Prostate gland (tissue), 2 donors: ENCODE measurements at regions not wholly inside any gene's neighbourhood (a gene's known extent, or its start where the extent isn't known, plus 50 kb on each side); places are given as distances from the start of the nearest gene placed in this dataset.

Experiments
- POLR2A ChIP-seq: fragments of 450-650 bp; IDR thresholded peaks from one replicate; pipeline ENCODE4 v1.6.1; 2016; ENCODE audit warnings: antibody characterized with exemption, mild to moderate bottlenecking
- POLR2AphosphoS5 ChIP-seq: sonication (generic); formaldehyde crosslinking; IDR thresholded peaks from one replicate; pipeline ENCODE4 v1.6.1; 2017; ENCODE audit warnings: antibody characterized with exemption
- TF ChIP-seq, protein P1 (sequence below), 4 experiments: fragments of 200-600 bp in 2 of 4; fragments of 450-650 bp in 2 of 4; sonication (generic) in 2 of 4; IDR thresholded peaks; 1 replicate in 3 of 4; 2 replicates in 1 of 4; pipeline ENCODE4 v1.5.1; 2016 to 2019; ENCODE audit warnings: antibody characterized with exemption in 4 of 4, mild to moderate bottlenecking in 2 of 4, moderate library complexity in 2 of 4

DNA sequence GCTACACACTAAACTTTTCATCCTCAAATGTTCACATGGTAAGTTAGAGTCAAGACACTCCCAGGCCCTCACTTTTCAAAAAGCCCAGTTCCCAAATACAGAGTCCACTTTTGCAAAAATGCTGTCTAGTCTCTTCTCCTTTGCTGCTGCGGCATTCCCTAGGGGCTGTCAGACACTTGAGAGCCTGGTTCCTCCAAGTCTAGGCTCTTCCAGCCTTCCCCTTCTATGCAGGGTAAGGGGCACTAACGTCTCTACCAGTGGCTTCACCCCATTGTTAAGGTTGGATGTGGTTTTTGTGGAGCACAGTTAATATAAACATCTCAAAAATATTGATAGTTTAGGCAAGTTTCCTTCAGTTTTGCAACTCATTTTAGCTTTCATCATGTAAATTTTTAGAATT lies 181.5 kb downstream of the KIF18A start:
- TF ChIP-seq, protein P1, sequence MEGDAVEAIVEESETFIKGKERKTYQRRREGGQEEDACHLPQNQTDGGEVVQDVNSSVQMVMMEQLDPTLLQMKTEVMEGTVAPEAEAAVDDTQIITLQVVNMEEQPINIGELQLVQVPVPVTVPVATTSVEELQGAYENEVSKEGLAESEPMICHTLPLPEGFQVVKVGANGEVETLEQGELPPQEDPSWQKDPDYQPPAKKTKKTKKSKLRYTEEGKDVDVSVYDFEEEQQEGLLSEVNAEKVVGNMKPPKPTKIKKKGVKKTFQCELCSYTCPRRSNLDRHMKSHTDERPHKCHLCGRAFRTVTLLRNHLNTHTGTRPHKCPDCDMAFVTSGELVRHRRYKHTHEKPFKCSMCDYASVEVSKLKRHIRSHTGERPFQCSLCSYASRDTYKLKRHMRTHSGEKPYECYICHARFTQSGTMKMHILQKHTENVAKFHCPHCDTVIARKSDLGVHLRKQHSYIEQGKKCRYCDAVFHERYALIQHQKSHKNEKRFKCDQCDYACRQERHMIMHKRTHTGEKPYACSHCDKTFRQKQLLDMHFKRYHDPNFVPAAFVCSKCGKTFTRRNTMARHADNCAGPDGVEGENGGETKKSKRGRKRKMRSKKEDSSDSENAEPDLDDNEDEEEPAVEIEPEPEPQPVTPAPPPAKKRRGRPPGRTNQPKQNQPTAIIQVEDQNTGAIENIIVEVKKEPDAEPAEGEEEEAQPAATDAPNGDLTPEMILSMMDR (IDR thresholded peaks at IDR 0.05): no peak
- TF ChIP-seq POLR2AphosphoS5 (no peak), POLR2A (no peak)
